ENCODE measurements at regions not wholly inside any gene's neighbourhood (a gene's known extent, or its start where the extent isn't known, plus 50 kb on each side); places are given as distances from the start of the nearest gene placed in this dataset.
"Not testable (repeated sequence)": the region's sequence is repeated elsewhere in the genome, so short reads cannot be mapped to it uniquely, and the experiment has no call there.

DNA sequence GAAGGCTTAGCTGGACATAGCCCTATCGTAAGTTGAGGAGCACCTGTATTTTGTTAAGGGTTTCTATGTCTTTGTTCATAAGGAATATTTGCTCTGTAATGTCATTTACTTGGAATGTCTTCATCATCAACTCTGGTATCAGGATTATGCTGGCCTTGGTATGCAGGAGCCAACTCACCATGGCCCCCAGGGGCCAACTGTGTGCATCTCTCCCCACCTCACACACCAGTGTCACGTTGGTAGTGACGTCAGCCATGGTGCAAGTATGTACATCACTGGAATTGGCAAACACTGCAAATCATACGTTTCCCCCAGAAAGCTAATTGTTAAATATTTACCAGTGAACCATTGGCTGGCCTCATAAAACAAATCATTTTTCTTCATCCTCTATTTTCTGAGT lies 70.8 kb downstream of the YTHDF1 start:
- DNase-seq, result no peak

DNA sequence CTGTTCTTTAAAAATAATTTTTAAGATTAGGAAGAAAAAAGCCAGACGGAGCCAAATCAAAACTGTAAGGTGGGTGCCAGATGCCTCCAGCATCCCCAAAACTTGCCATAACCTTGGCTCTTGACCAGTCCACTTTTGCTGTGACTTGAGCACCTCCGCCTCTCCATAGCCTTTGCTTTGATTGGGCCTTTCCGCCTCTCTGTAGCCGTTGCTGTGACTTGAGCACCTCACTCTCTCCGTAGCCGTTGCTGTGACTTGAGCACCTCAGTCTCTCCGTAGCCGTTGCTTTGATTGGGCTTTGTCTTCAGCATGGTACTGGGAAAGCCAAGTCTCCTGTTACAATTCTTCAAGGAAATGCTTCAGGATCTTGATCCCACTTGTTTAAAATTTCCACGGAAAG lies 73.0 kb downstream of the YTHDF1 start:
- no peak for DNase-seq

DNA sequence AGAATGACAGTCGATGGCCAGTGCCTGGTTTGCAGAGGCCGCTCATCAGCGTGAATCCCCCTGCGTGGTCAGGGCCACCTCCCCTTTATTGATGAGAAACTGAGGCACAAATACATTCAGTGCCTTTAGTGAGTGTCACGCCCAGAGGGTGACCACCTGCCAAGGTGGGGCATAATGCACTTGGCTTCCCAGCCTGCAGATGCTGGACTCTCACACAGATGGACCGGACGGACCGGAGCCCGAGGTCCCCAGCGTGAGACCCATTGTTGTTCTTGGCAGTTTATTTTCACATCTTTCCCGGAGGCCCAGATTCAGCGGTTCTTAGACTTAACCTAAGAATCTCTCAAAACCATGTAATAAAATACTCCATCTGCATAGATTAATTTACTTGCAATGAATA lies 74.4 kb downstream of the YTHDF1 start:
- DNase-seq, result no peak

DNA sequence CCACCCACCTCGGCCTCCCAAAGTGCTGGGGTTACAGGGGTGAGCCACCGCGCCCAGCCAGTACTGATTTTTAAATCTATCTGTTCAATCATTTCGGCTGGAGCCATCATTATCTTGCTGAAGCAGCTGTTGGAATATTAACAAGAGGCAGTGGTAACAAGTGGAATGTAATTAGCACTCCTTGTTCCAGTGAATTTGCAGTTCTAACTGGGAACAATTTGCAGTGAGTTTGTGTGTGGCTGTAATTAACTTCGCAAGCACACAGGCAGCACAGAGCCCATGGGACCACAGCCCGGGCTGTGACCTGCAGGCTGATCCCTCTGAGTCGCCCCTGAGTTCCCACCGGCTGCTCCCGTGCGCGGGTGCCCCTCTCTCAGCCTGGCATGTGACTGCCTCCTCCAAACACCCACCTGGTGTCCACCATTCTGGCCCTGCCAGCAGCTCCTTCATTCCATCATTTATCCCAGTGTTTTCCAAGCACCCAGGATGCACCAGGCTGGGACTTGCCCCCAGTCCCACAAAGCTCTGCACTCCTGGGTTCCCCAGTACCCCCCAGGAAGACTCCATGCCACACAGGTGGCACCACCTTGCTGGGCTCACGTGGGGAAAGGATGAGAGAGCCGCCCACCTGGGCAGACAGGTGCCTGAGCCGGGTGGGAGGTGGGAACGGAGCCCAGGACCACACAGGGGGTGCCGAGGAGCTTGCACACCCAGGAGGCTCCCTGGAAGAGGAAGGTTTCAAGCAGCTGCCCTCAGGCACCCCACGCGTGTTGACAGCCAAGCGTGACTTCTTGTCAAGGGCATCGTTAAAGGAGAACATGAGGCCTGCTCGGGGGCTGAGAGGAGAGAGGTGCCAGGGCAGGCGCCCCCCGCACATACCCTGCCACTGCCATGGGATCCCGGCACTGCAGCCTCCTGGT lies 75.2 kb downstream of the YTHDF1 start:
- DNase-seq, result no peak

DNA sequence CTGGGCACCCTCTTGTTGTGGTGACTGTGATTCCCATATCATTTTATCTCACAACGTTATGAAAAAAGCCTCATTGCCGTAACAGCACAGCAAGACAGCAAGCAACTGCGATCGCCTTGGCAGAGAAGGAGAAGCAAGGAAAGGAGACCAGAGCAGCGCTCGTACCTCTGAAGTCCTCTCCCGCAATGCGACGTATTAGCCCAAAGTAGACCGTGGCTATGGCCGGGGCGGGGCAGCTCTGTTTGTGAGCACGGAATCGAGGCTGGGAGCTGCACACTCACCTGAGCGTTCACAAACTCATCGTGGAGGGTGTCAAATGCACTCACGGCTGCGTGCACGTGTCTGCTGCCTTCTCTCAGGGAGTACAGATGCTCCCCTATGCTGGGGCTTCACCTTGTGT lies 76.1 kb downstream of the YTHDF1 start:
- DNase-seq, result no peak

DNA sequence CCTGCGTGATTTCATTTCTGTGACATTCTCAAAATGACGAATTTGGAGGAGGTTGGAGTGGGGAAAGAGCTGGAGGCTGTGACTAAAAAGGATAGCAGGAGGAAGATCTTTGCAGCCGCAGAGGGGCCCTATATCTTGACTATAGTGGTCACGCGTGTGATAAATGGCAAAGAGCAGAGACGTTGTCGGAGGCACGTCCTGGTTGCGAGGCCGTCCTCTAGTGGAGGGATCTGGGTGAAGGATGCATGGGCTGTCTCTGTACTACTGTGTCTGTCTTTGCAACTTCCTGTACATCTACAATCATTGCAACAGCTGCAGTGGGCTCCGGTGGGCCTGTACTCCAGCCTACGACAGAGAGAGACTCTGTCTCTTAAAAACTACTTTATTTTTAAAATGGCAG lies 76.6 kb downstream of the YTHDF1 start:
- DNase-seq, result no peak

DNA sequence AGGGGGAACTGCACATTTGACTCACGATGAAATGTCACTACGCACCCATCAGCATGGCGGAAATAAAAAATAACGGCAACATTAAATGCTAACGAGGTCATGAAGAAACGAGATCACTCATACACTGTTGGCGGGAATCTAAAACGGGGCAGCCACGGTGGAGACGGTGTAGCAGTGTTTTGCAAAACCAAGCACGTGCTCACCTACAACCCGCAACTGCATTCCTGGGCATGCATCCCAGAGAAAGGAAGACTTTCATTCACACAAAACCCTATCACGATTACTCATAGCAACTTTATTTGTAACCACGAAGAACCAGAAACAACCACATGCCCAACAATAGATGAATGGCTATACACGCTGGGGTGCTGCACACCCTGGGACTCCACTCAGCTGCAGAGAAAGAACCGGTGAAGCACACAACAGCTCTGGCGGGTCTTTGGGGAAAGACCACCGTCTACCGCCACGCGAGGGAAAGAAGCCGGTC lies 77.0 kb downstream of the YTHDF1 start:
- DNase-seq, result no peak

DNA sequence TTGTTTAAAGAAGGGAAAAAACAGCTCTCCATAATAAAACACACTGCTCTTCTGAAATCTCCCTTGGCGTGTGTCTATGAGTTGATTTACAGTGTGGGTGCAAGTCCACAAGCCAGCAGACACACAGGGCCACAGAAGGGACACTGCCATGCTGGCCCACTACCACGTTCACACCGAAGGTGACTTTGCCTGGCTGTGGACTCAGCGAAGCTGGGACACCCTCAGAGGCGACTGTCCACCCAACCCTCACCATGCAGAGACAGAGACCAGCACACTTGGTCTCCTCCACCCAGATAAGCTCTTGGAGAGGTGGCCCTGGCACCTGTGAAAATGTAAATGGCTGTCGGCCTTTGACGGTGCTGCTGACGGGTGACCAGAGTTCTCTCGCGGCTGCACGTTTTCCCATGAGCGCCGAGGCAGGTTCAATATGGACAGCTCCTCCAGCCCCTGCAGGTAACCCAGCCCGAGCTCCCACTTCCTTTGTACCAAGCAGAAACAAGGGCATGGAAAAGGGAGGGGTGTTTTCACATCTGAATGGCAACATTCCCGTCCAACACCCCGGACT lies 78.0 kb downstream of the YTHDF1 start:
- DNase-seq, result no peak

DNA sequence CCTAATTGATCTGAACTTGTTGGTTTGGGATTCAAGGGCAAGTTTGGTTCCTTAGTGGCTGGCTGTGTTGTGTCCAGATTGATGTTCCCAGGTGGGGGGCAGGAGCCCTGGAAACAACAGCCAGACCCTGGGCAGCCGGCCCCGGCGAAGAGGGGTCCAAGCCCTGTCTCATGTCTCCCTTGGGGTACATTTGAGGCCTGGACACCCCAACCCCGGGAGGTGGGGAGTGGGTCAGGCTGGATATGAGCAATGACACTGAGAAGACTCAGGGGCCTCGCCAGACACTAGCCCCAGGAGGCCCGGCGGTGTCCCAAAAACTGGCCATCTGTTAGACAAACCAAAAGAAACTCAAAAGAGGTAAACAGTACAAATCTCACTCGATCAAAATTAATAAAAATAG lies 79.6 kb downstream of the YTHDF1 start:
- no peak for DNase-seq

DNA sequence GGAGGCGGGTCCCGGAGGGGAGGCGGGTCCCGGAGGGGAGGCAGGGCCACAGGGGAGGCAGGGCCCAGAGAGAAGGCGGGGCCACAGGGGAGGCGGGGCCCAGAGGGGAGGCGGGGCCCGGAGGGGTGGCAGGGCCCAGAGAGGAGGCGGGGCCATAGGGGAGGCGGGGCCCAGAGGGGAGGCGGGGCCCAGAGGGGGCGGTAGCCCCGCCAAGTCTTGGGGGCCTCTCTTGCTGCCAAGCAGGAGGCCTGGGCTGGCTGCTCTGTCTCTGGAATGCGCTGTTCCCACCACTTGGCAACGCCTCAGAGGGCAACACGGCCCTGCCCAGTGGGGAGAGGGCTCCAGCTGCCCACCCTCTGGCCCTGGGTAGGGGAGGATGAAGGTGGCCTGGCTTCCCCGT lies 80.5 kb downstream of the YTHDF1 start:
- DNase-seq, result no peak

DNA sequence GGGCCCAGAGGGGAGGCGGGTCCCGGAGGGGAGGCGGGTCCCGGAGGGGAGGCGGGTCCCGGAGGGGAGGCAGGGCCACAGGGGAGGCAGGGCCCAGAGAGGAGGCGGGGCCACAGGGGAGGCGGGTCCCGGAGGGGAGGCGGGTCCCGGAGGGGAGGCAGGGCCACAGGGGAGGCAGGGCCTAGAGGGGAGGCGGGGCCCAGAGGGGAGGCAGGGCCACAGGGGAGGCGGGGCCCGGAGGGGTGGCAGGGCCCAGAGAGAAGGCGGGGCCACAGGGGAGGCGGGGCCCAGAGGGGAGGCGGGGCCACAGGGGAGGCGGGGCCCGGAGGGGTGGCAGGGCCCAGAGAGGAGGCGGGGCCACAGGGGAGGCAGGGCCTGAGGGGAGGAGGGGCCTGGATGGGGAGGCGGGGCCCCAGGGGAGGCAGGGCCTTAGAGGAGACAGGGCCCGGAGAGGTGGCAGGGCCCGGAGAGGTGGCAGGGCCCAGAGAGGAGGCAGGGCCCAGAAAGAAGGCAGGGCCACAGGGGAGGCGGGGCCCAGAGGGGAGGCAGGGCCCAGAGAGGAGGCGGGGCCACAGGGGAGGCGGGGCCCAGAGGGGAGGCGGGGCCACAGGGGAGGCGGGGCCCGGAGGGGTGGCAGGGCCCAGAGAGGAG lies 81.1 kb downstream of the YTHDF1 start:
- DNase-seq, result not testable (repeated sequence)

DNA sequence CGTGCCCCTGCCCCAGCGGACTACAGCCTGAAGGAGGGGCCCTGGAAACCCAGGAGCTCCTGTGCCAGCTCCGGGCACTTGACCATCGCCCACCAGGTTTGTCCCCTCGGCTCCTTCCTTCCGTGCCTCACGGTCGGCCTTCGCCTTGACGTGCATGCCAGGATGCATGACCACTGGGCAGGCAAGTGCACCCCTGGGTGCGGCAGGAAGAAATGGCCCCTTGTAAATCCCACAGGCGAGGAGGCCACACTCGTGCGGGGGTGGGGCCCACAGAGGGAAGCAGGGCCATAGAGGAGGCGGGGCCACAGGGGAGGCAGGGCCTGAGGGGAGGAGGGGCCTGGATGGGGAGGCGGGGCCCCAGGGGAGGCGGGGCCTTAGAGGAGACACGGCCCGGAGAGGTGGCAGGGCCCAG lies 81.7 kb downstream of the YTHDF1 start:
- DNase-seq, result no peak

DNA sequence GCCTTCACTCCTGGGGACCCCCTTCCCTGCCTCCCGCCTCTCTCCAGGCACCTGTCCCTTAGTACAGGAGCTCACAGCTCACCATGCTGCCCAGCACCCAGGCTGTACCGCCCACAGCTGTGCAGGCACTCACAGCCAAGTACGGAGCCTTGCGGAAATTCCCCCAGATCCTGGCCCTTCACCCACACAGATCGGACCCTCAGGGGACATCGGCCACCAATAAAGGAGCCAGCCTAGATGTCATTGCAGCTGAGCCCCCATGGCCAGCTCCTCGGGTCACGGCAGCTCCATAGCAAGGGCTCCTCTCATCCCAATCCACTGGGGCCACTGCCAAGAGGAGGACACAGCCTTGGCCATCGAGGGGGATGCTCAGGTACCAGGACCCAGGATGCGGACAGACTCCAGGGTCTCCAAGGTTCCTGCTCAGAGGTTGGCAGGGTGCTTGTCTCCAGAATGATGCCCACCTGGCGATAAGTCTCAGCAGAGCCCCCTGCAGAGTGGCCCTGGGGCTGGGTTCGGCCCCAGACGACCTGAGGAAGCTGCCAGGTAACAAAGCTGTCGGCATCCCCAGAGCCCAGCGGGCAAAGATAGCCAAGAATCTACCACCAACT lies 82.3 kb downstream of the YTHDF1 start:
- DNase-seq, result no peak

DNA sequence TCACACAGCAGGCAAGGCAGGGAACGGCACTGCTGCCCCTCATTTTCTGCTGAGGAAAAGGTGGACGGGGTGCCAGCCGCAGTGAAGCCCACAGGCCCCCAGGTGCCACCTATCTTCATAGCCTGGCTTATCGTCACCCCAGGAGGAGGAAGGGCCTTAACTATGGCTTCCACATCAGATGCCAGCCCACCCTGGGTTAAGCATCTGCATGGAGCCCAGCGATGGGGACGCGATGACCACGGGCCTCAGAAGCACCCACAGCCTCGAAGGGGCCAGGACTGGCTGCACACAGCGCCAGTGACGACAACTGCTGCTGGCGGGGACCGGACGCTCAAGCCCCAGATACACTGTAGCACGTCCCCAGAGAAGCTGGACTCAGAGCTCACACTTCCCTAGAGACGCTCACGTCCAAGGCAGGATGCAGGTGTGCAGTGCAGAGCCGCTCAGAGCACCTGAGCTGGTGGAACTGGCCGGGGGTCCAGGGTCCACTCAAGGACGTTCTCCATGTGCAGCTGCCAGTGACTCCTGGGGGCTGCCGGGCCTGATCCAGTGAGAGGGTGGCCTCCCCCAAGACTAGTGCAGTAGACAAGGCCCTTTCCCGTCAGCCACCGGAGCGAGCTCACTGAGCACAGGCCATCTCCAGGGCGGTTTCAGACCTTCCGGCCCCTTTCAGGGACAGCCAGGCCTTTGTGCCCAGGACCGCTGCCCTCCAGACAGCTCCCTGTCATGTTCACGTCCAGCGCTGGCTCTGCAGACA lies 83.0 kb downstream of the YTHDF1 start:
- no peak for DNase-seq

DNA sequence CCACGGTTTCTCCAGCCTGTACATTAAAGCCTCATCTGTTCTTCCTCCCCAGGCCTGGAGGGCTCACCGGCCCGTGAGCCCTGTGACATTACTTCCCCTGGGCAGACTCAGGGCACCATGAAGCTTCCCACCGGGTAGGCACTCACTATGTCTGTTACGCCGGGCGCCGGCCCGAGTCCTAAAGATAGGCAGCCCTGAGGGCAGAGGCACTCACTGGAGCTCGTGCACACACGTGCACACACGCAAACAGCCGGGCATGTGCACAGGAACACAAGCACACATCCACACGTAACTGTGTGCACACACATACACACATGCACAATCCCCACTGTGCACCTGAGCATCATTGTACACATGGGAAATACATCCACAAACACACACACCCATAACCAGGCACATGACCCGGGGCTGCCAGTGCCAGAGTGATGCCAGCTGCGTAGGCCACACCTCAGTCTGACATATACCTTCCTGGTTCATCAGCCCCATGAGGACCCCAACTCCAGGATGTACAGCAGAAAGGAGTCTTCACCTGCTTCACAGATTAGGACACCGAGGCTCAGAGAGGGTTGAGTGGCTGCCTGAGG lies 83.7 kb downstream of the YTHDF1 start:
- DNase-seq, result no peak

DNA sequence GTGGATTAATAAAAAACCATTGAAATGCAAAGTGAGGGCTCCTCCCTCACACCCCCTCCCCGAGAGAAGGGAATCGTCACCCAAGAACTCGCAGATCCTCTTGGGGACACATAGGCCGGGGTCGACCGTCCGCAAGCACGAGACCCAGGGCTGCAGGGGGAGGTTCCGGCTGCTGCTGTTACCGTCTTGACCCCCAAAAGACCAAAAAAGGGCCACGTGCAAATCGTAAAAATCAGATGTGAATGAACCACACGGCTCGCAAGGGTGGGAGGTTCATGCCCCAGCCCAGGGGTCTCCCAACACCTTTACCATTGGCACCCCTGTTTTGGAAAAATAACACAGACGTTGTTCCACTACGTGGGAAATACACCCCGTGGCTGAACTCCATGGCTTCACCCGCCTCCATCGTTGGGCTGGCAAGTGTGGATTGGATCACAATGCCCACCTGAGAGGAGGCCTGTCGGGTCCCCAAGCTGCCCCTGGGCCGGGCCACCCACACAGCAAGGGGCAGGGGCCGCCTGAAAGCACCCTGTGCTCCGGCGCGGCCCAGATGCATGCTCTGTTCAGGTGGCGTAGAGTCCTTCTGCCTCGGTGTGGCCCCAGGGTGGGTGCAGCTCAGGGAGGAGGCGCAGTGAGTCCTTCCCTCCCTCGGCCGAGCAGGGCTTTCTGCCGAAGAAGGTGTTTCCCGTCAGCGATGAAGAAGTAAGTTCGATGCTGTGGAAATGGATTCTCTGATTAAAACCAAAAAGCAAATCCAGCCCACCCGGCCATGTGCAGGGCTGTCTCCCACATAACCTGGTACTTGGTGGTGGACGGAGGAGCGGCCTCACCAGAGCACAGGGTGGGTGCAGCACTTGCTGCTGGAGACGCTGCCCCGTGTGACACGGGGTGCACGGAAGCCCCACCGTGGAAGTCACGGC lies 85.0 kb downstream of the YTHDF1 start:
- no peak for DNase-seq

DNA sequence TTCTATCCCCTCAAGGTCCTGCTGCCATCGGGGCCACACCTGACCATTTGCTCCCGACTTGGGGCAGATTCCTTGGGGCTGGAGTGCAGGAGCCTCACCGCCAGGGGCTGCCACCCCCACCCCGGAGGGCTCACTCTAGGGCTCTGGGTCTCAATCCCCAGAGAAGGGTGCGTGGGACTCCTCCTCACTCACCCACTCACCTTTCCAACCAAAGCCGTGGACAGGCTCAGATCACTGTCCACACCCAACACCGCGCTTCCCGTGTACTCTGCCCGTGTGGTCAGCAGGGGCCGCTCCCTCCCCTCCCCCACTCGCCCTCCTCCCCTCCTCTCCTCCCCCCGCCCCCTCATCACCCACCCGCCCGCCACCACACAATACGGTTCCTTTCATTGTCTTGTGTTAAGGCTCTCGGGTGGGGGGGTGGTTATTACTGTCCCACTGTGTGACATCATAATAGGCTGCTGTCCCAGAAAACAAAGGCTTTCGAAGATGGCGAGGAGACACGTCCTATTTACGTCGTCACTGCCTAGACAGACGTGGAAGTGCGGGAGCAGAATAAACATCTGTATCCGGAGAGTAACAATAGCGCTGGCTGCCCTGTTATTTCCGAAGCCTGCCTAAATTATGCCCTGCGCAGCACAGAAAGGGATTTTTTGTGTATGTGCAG lies 85.8 kb downstream of the YTHDF1 start:
- no peak for DNase-seq

DNA sequence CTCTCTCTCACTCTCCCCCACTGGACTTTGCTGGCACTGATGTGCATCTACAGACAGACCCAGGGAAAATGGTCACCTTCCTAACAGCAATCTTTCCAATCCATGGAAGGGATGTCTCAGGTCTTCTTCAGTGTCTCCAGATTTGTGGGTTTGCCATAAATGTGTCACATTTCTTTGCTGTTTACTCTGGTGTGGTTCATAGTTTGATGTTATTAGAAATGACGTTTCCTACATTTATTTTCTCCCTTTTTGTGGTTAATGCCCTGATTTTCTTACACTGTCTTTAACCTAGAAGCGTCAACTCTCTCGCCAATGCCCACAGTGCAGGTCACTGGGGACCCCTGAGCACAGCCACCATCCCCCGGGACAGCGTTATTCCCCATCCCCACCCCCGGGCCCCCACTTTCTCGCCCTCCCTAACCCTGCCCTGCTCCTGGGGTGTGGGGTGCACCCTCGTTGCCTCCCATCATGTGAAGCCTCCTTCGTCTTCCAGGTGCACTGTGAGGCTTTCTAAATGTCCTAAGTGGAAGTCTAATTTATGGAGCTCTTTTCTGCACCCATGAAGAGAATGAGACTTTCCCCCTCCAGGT lies 86.5 kb downstream of the YTHDF1 start:
- DNase-seq, result no peak

DNA sequence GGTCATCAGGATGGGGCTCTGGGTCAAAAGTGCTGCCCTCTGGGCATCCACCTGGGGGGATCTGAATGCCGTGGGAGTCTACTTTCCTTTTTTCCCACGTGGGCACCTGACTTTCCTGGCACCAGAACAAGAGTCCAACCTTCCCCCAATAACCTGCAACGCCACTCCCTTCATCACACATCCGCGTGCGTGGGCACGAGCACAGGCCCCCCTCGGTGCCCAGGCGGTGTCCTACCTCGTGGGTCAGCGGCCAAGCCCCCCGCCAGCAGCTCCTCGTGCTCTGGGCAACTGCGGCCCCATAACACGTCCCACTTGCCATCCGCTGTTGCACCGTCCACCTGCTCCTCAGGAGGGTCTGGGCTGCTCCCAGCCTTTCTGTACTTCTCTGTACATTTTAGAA lies 87.0 kb downstream of the YTHDF1 start:
- DNase-seq, result no peak

DNA sequence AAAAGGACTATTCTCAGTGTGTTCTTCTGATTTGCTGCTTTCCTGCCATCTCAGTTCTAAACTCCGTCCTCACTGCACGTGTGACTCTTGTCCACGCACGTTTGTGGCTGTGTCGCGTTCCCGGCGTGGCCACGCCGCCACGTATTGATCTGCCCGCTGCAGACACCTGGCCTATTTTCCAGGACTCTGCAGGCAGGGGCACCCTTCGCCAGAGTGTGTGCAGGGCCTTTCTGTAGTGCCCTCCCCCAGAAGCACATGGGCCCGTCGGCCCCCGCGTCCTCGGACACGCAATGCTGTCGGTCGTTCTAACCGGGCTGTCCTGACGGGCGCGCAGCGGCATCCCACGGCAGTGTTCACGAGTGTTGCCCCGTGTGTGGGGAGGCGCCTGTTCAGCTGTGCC lies 87.6 kb downstream of the YTHDF1 start:
- no peak for DNase-seq
